A549 (cell line): ENCODE measurements at regions not wholly inside any gene's neighbourhood (a gene's known extent, or its start where the extent isn't known, plus 50 kb on each side); places are given as distances from the start of the nearest gene placed in this dataset.

Experiments used
- ATAC-seq, 2 experiments: fragments of 200-7000 bp in 1 of 2; fragments of >200 bp in 1 of 2; cut with Nextera tagmentation in 1 of 2; cut with Tn5 transposase in 1 of 2; 3 replicates each; pipeline versions ENCODE4 v1.8.0 to v1.9.1; 2018 to 2020; ENCODE audit warnings: mild to moderate bottlenecking in 1 of 2, moderate library complexity in 1 of 2
- CTCF ChIA-PET: fragments of 300-600 bp; sonication (Branson Sonifier 250); formaldehyde crosslinking; extraction: SDS; loops from one replicate; lab custom pipeline; 2021; ENCODE audit warnings: antibody characterized with exemption, inconsistent platforms; lab: Yijun Ruan, JAX
- POLR2A ChIA-PET: fragments of 350-600 bp; formaldehyde crosslinking; extraction: SDS; loops from one replicate; lab custom pipeline; 2021; ENCODE audit warnings: antibody characterized with exemption, inconsistent platforms; lab: Yijun Ruan, JAX
- DNase-seq, 2 experiments: peaks; one replicate each; pipeline versions ENCODE4 v3.0.0 to v3.0.0-alpha.2; 2011 to 2016; ENCODE audit warnings: low read depth in 1 of 2, low spot score in 1 of 2
- FAIRE-seq: peaks from 2 replicates; lab custom pipeline; 2011; peaks lifted over from hg19 to GRCh38; lab: Jason Lieb, UNC
- H3K27ac ChIP-seq, 2 experiments: fragments of >200 bp; sonication (Bioruptor Twin); formaldehyde crosslinking; 3 replicates each; pipeline ENCODE4 v1.5.1; 2016 to 2017
- H3K4me1 ChIP-seq: fragments of >200 bp; sonication (Bioruptor Twin); formaldehyde crosslinking; 3 replicates; pipeline ENCODE4 v1.6.1; 2016
- H3K4me2 ChIP-seq: fragments of >200 bp; sonication (Bioruptor Twin); formaldehyde crosslinking; 3 replicates; pipeline ENCODE4 v1.6.1; 2016
- H3K4me3 ChIP-seq: fragments of >200 bp; sonication (Bioruptor Twin); formaldehyde crosslinking; 3 replicates; pipeline ENCODE4 v1.5.1; 2016
- H3K9me3 ChIP-seq: fragments of >200 bp; sonication (Bioruptor Twin); formaldehyde crosslinking; 3 replicates; pipeline ENCODE4 v1.6.1; 2016
- BHLHE40 ChIP-seq: IDR thresholded peaks from 2 replicates; pipeline ENCODE4 v1.6.1; 2012; ENCODE audit warnings: low read depth, low read length, inconsistent platforms
- CBX8 ChIP-seq: fragments of 200-600 bp; sonication (generic); IDR thresholded peaks from 2 replicates; pipeline ENCODE4 v1.6.1; 2016
- FOSB ChIP-seq: fragments of 250-450 bp; sonication (Bioruptor Pico); IDR thresholded peaks from 2 replicates; pipeline ENCODE4 v1.5.0; 2020; ENCODE audit warnings: mild to moderate bottlenecking, moderate library complexity
- FOSL2 ChIP-seq, 2 experiments: fragments of 450-650 bp in 1 of 2; fragments of >200 bp in 1 of 2; sonication (Bioruptor Twin) in 1 of 2; formaldehyde crosslinking; IDR thresholded peaks; 2 replicates each; pipeline versions ENCODE4 v1.5.0 to v1.6.1; 2016 to 2020; ENCODE audit warnings: mild to moderate bottlenecking in 1 of 2, moderate library complexity in 1 of 2
- HOXA7 ChIP-seq: fragments of 250-450 bp; sonication (Bioruptor Pico); IDR thresholded peaks from 2 replicates; pipeline ENCODE4 v1.5.0; 2020; ENCODE audit warnings: mild to moderate bottlenecking, moderate library complexity
- KDM5A ChIP-seq: fragments of 200-600 bp; sonication (generic); IDR thresholded peaks from 2 replicates; pipeline ENCODE4 v1.6.1; 2016; ENCODE audit warnings: antibody characterized with exemption, mild to moderate bottlenecking
- RCOR1 ChIP-seq: fragments of 150-350 bp; IDR thresholded peaks from 2 replicates; pipeline ENCODE4 v1.6.1; 2014; ENCODE audit warnings: antibody characterized with exemption, low read length, low read depth
- RFX5 ChIP-seq: fragments of 450-650 bp; IDR thresholded peaks from 2 replicates; pipeline ENCODE4 v1.7.1; 2014; ENCODE audit warnings: antibody characterized with exemption, mild to moderate bottlenecking, moderate library complexity
- RNF2 ChIP-seq: fragments of 200-600 bp; sonication (generic); IDR thresholded peaks from 2 replicates; pipeline ENCODE4 v1.6.1; 2016; ENCODE audit warnings: low read depth, mild to moderate bottlenecking, antibody characterized with exemption, moderate library complexity, borderline replicate concordance
- WGBS: methylation state at CpG from one replicate; pipeline ENCODE4 v1.1.6; 2017; ENCODE audit errors: missing lambda C conversion rate; 5-methylcytosine and 5-hydroxymethylcytosine counted together
- TF ChIP-seq, protein P1 (sequence below): IDR thresholded peaks from 2 replicates; pipeline ENCODE4 v1.6.1; 2012; ENCODE audit warnings: low read depth, borderline replicate concordance
- TF ChIP-seq, protein P2 (sequence below): fragments of 250-450 bp; sonication (Bioruptor Pico); IDR thresholded peaks from 2 replicates; pipeline ENCODE4 v1.5.0; 2020; ENCODE audit warnings: low read depth, mild to moderate bottlenecking, moderate library complexity
- TF ChIP-seq, protein P3 (sequence below): IDR thresholded peaks from 2 replicates; pipeline ENCODE4 v1.6.1; 2012

DNA sequence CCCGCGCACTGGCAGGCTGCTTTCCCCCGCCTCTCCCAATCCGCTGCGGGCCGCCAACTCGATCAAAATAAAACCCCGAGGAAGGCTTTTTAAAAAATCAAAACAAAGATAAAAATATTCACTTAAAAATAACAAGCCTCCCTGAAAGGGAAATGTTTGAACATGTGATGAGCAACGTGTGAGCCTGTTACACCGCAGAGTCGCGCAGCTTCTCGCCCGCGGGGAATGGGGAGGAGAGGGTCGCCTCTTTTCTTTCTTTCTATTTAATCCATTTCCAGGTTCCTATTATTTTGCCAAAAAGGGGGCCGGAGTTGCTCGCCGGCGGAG lies 326.0 kb upstream of the F9 start:
- Histone ChIP-seq H3K4me1 (no peaks in the 10 kb centered on the region), H3K4me2 (peak overlapping the region; percentile 99), H3K9me3 (no peaks in the 10 kb centered on the region), H3K4me3 (peak overlapping the region; percentile 42), H3K27ac (no peak overlapping the region)
- FAIRE-seq (no peak), DNase-seq (no peak), ATAC-seq (peak in 1 of 2 experiments; percentile 12; a peak in 2 of 6 replicates)
- POLR2A ChIA-PET, result no interaction called here
- no peak for TF ChIP-seq RNF2
- CTCF ChIA-PET, result no interaction called here
- WGBS, result 5% methylated on average over 12 of the region's 20 CpGs

DNA sequence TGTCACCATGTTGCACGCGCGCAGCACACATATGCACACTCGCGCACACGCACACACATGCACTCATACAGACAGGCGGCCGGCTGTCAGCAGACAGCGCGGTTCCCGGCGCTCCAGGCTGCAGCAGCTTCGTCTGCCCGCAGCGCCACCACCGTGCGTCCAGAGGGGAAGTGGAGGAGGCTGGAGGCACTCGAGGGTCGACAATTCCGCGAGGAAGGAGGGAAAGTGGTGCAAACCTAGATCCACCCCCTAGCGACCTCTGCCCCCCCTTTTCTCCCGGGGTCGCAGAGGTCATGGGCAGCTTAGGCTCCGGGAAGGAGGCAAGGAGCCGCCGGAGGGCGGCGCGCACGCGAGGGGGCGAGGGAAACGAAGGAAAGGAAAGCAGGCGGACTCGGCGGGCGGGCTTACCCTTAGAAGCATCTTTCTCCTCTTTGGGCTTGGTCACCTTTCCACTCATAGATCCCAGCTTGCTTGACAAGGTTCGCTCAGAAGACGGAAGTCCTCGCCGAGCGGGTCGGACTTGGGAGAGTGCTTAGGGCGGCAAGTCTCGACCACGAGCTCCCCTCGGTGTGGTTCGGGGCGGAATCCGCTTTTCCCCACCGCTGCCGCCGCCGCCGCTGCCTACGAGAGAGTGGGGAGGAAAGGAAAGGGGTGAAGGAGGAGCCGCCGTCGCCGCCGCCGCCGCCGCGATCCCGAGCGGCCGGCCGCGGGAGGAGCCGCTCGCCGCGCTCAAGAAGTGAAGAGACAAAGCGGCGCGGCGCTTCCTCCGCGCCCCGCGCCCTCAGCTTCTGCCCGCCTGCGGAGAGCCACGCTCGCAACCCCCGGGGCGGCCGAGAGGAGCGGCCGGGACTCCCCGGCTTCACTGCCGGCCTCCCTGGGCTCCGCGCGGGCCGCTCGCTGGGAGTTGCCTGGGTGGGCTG lies 326.6 kb upstream of the F9 start:
- ChIA-PET POLR2A (no interaction called here), CTCF (no interaction called here)
- Histone ChIP-seq H3K4me1 (no peaks in the 10 kb centered on the region), H3K4me2 (peak overlapping the region; percentile 99), H3K27ac (no peak overlapping the region), H3K4me3 (peak overlapping the region; percentile 42), H3K9me3 (no peaks in the 10 kb centered on the region)
- ATAC-seq (peak; percentile 39 to 67; a peak in 4 of 6 replicates), DNase-seq (no peak), FAIRE-seq (no peak)
- TF ChIP-seq FOSL2 (IDR thresholded peaks at IDR 0.05) (no peak), FOSL2 (CRISPR knock-in tag; IDR thresholded peaks at IDR 0.05) (no peak)
- TF ChIP-seq, protein P1, sequence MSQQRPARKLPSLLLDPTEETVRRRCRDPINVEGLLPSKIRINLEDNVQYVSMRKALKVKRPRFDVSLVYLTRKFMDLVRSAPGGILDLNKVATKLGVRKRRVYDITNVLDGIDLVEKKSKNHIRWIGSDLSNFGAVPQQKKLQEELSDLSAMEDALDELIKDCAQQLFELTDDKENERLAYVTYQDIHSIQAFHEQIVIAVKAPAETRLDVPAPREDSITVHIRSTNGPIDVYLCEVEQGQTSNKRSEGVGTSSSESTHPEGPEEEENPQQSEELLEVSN, result 0 out of 2 replicates have a peak, but pooled peaks have one; percentile 15
- WGBS, result 4% methylated on average over 34 of the region's 99 CpGs

DNA sequence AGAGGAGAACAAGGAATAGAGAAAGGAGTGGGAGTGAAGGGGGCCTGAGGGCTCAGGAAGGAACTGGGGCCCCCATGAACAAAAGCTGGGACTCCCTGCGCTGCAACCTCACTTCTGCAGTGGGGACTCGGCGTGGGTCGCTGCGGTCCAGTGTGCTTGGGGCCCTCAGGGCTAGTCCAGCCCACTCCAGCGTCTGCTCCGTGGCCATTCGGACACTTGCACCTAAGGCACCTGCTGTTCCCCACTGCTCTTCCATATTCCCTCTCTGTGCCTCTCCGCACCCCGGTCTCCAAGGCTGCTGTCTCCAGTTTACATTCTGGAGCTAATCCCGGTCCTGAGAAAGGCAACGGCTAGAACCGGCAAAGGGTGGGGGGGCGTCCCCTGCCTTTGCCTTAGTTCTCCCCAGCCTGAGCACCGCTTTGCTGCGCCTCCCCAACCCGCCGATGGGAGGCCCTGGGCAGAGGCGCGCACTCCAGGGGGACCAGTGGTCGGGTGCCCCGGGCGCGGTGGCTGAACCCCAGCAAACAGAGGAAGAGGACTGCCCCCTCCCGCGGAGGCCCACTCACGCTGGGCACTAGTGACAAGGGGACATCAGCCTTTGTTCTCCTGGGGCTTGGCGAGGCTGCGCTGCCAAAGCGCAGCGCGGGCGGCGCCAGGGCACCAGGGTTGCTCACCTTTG lies 327.7 kb upstream of the F9 start:
- WGBS, result 88% methylated on average over 12 of the region's 34 CpGs
- Histone ChIP-seq H3K9me3 (no peaks in the 10 kb centered on the region), H3K4me1 (no peaks in the 10 kb centered on the region), H3K4me3 (no peak overlapping the region), H3K27ac (no peak overlapping the region), H3K4me2 (no peak overlapping the region)
- FAIRE-seq (no peak), ATAC-seq (no peak), DNase-seq (no peak)
- ChIA-PET POLR2A (no interaction called here), CTCF (no interaction called here)
- TF ChIP-seq RCOR1, result no peak
- TF ChIP-seq, protein P2, sequence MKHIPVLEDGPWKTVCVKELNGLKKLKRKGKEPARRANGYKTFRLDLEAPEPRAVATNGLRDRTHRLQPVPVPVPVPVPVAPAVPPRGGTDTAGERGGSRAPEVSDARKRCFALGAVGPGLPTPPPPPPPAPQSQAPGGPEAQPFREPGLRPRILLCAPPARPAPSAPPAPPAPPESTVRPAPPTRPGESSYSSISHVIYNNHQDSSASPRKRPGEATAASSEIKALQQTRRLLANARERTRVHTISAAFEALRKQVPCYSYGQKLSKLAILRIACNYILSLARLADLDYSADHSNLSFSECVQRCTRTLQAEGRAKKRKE (CRISPR knock-in tag), result no peak
- no peak for TF ChIP-seq RFX5
- TF ChIP-seq, protein P1, result no peak
- TF ChIP-seq RNF2, result no peak
- no peak for TF ChIP-seq FOSB (CRISPR knock-in tag)
- no peak for TF ChIP-seq CBX8

DNA sequence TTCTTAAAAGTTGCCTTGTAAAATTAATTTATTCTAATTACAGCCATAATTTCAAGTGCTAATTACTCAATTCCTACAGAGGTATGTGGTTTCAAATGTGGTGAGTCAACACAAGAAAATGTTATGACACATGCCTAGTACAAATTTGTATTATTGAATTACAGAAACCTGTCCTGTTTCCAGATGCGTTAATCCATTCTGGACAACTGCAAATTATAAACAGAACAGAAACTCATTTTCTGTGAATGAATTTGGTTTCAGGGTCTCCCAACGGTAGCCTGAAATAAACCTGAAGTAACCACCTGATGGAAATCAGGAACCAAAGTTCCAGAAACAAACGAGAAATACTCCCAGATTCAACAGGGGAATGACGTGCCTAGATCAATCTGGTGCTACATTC lies 328.6 kb upstream of the F9 start:
- TF ChIP-seq KDM5A (no peak), HOXA7 (CRISPR knock-in tag) (no peak), BHLHE40 (no peak)
- TF ChIP-seq, protein P3, sequence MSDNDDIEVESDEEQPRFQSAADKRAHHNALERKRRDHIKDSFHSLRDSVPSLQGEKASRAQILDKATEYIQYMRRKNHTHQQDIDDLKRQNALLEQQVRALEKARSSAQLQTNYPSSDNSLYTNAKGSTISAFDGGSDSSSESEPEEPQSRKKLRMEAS, result no peak
- H3K9me3 ChIP-seq, result no peaks in the 10 kb centered on the region
- H3K4me3 ChIP-seq, result no peak overlapping the region
- ATAC-seq, result no peak
- WGBS, result 10% methylated on average over 4 of the region's 4 CpGs
- no peak overlapping the region for H3K4me2 ChIP-seq
- ChIA-PET CTCF (no interaction called here), POLR2A (no interaction called here)
- DNase-seq, result no peak
- no peaks in the 10 kb centered on the region for H3K4me1 ChIP-seq
- FAIRE-seq, result no peak
- H3K27ac ChIP-seq, result no peak overlapping the region
